IPS-NIHi11 (cell line): ENCODE measurements at regions not wholly inside any gene's neighbourhood (a gene's known extent, or its start where the extent isn't known, plus 50 kb on each side); places are given as distances from the start of the nearest gene placed in this dataset.
A peak's percentile ranks its signal among the peaks of the same experiment; 100 is the strongest.
"Not testable (repeated sequence)": the region's sequence is repeated elsewhere in the genome, so short reads cannot be mapped to it uniquely, and the experiment has no call there.

Source experiments
- DNase-seq: peaks from one replicate; pipeline ENCODE4 v3.0.0; 2012; ENCODE audit warnings: mixed read lengths, low spot score

GRCh38 chr3:194867270-194867983 lies 181.7 kb downstream of the FAM43A start:
- DNase-seq, result no peak

- no peak for DNase-seq
Measured at GRCh38 chr3:194868831-194869230, 183.1 kb downstream of the FAM43A start.

GRCh38 chr3:194869482-194870169 lies 183.9 kb downstream of the FAM43A start:
- no peak for DNase-seq

- no peak for DNase-seq
Measured at GRCh38 chr3:194870394-194871110, 184.9 kb downstream of the FAM43A start.

- DNase-seq, result peak; percentile 70
Measured at GRCh38 chr3:194871143-194871863, 185.6 kb downstream of the FAM43A start.

- no peak for DNase-seq
Measured at GRCh38 chr3:194871864-194872668, 186.4 kb downstream of the FAM43A start.

- DNase-seq, result no peak
Measured at GRCh38 chr3:194872669-194872977, 186.9 kb downstream of the FAM43A start.

GRCh38 chr3:194873474-194873873 lies 187.8 kb downstream of the FAM43A start:
- DNase-seq, result not testable (repeated sequence)

- DNase-seq, result no peak
Measured at GRCh38 chr3:194874206-194874605, 188.5 kb downstream of the FAM43A start.

GRCh38 chr3:194874783-194875182 lies 189.1 kb downstream of the FAM43A start:
- no peak for DNase-seq

GRCh38 chr3:194875581-194876402 lies 190.1 kb downstream of the FAM43A start:
- DNase-seq, result no peak

- no peak for DNase-seq
Measured at GRCh38 chr3:194876403-194877095, 190.9 kb downstream of the FAM43A start.

- DNase-seq, result no peak
Measured at GRCh38 chr3:194877291-194878119, 191.8 kb downstream of the FAM43A start.

- DNase-seq, result no peak
Measured at GRCh38 chr3:194879126-194879877, 193.6 kb downstream of the FAM43A start.

- DNase-seq, result no peak
Measured at GRCh38 chr3:194879991-194880939, 194.6 kb downstream of the FAM43A start.

GRCh38 chr3:194880940-194881925 lies 195.6 kb downstream of the FAM43A start:
- DNase-seq, result no peak
